GM04503 (cell line): ENCODE measurements at regions not wholly inside any gene's neighbourhood (a gene's known extent, or its start where the extent isn't known, plus 50 kb on each side); places are given as distances from the start of the nearest gene placed in this dataset.
"Not testable (repeated sequence)": the region's sequence is repeated elsewhere in the genome, so short reads cannot be mapped to it uniquely, and the experiment has no call there.

ENCODE experiments used
- DNase-seq: peaks from one replicate; pipeline ENCODE4 v3.0.0-alpha.2; 2012; ENCODE audit warnings: low read depth

DNA sequence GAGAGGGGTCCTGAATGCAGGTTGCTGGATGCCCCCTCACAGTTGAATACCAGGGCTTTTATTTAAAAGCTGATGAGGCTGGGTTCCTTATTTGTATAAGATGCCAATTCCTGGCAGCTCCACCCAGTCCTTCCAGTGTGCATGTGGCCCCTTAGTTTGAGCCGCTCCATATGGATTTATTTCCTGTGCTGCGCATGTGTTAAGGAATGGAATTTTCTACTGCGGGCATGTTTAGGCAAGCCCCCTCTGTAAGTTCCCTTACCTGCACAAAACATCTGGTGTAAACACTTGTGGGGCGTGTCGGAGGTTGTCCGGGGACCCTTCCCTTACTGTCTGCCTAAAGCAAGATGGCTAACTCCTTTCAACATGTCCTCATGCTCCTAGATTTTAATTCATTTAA is 1901.4 kb downstream of the KHDRBS2 start:
- DNase-seq: not testable (repeated sequence)

DNA sequence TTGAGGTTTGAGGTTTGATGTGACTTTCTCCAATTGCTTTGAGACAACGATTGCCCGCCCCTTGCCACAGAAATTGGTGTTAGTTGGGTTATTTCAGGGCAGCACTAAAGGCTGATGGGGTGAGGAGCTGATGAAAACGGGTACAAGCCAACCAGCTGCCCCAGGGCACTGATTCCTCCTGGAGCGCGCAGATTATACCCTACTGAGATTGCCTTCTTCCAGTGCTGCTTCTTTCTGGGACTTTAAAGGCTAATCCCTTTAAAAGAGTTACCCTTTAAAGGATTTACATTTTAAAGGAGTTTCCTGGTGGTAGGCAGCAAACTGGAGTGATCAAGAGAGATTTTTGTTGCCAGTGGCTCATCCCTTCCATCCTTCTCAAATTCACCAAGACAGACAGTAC is 1903.3 kb downstream of the KHDRBS2 start:
- not testable (repeated sequence) for DNase-seq

DNA sequence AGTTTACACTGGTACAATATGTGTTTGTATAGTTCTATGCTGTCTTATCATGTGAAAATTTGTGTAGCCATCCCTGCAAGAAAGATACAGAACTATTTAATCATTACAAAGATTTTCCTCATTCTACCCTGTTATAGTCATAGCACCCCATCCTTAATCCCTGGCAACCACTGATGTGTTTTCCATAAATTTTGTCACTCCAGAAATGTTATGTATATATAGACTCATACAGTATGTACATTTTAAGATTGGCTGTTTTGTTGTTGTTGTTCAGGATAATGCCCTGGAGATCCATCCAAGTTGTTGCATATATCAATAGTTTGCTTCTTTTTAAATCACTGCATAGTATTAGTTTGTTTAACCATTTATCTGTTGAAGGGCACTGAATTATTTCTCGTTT is 1911.9 kb downstream of the KHDRBS2 start:
- not testable (repeated sequence) for DNase-seq

- not testable (repeated sequence) for DNase-seq
These were observed 1918.2 kb downstream of the KHDRBS2 start for GRCh38 chr6:60367800-60368199.

- not testable (repeated sequence) for DNase-seq
These were observed 1920.1 kb downstream of the KHDRBS2 start for GRCh38 chr6:60365901-60366300.

DNA sequence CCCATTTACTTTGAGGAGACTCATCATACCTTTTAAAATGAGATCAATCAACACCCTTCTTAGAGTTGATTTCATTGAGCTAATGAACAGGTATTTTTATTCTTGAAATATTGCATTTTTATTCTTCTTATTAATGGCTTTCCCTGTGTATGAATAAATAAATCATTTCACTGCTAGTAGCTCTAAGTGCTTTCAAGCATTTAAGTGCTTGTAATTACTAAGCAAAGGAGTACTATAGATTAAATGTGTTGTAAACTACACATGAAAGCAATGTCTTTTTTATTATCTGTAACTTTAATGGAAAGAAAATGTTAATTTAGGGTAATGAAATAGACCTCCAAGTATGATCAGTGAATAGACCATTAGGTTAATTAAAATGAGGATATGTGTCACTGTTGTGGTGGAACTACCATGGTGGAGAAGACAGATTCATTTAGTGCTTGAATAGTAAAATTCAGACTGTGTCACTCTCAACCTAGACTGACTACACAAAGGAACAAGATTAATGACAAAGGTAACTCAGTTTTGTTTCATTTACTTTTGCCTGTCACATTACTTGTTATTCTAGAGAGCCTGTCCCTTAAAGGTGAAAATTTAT is 1943.5 kb downstream of the KHDRBS2 start:
- not testable (repeated sequence) for DNase-seq

DNA sequence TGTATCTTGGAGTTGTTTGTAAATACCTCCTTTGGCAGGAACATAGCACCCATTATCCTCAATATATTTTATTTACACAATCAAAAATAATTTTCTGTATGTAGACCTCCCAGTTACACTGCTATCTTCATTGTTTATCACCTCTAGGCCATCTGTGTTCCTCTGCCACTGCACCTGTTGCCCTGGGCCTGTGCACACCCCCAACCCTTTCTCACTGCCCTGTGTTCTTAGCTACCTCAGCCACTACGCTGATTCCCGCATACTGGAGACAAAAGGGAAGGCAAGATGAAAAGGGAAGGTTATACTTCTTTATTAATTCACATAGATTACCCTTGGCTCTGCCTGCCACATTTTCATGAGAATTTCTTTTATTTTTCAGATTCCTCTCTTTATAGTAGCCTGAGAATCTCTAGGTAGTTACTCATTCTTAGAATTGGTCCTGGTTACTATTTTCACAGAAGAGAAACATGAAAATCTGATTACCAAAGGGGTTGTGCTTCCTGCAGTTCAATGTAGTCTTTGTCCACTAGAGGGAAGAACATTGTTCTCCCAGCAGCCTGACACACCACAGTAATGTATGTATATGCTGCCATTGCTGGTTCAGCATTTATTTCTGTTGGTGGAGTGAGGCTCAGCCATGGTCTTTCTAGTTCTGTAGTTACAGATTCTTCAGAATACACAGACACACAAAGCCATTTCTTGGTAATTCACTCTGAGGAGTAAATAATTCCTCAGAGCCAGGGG is 1947.5 kb downstream of the KHDRBS2 start:
- DNase-seq: not testable (repeated sequence)

DNA sequence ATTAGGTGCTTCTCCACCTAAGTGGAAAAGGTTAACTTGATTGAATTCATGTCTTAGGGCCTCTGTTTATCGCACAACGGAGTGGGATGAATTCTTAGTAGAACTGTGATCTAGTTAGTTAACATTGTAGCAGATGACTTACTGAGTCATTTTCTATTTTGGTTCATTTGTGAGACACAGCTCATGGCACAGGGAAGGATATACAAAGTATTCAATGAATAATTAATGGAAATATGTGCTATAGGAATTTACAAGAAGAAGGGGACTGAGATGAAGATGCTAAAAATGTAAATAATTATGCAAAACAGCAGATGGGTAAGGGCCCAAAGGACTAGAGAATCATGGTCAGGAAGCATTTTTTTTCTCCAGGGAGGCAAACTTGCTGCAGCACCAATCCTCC is 1950.9 kb downstream of the KHDRBS2 start:
- not testable (repeated sequence) for DNase-seq

DNA sequence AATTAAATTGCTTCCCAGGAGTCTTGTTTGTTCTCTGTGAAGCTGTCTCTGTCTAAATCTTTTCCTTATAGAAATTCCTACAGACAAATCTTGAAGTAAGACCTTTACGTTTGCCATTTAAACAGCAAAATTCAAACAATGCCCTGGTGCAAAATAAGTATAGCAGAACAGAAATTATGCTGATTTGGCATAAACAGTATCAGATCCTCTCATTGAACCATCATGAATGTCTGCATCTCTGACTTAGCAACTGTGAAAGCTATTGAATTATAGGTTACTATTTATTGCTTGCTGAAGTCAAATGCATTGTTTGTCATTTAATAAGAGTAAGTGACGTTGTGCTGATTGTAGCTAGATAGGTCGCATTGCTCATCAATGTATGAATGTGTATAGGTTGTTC is 1952.3 kb downstream of the KHDRBS2 start:
- DNase-seq: not testable (repeated sequence)

- not testable (repeated sequence) for DNase-seq
These were observed 1977.1 kb downstream of the KHDRBS2 start for GRCh38 chr6:60308939-60309338.
